ENCODE measurements at regions not wholly inside any gene's neighbourhood (a gene's known extent, or its start where the extent isn't known, plus 50 kb on each side); places are given as distances from the start of the nearest gene placed in this dataset.

GRCh38 chr18:76564117-76564516 is 69.1 kb upstream of the ZNF516 start:
- ChIA-PET CTCF (interaction anchor here (1.1 kb wide), 1 partner anchor 8 kb away, joined by 3 read pairs; no protein-coding TSS in a partner anchor), POLR2A (no interaction called here)
- H3K27me3 Mint-ChIP-seq (ENCODE audit: low read depth): no peaks in the 10 kb centered on the region; the same call in 1 of the 2 replicates
- no peak overlapping the region for H3K27ac Mint-ChIP-seq
- no peak overlapping the region for H3K4me3 Mint-ChIP-seq
- ATAC-seq (no peak), DNase-seq (ENCODE audit: low spot score) (no peak)
- no peaks in the 10 kb centered on the region for H3K36me3 Mint-ChIP-seq
- no peaks in the 10 kb centered on the region for H3K9me3 Mint-ChIP-seq
- peaks cover 17% of the 10 kb centered on the region for H3K4me1 Mint-ChIP-seq
- TF ChIP-seq OVOL2 (CRISPR knock-in tag; IDR thresholded peaks at IDR 0.05; ENCODE audit: borderline replicate concordance) (no peak), USF2 (CRISPR knock-in tag; IDR thresholded peaks at IDR 0.05) (no peak), ELF4 (CRISPR knock-in tag; IDR thresholded peaks at IDR 0.05; ENCODE audit: low read depth) (no peak), CBFB (CRISPR knock-in tag; IDR thresholded peaks at IDR 0.05; ENCODE audit: low read depth) (no peak)

- CTCF ChIA-PET: interaction anchor here (0.9 kb wide), 1 partner anchor 181 kb away, joined by 3 read pairs; no protein-coding TSS in a partner anchor
- POLR2A ChIA-PET: no interaction called here
- no peak for ATAC-seq
- no peak for TF ChIP-seq HMGXB4 (CRISPR knock-in tag; IDR thresholded peaks at IDR 0.05)
- TF ChIP-seq TP53 (CRISPR knock-in tag; IDR thresholded peaks at IDR 0.05): no peak
- no peak for TF ChIP-seq KAT7 (CRISPR knock-in tag; IDR thresholded peaks at IDR 0.05; ENCODE audit: borderline replicate concordance)
- no peak for TF ChIP-seq E2F1 (CRISPR knock-in tag; IDR thresholded peaks at IDR 0.05)
- TF ChIP-seq ZNF423 (CRISPR knock-in tag; IDR thresholded peaks at IDR 0.05): no peak
- Mint-ChIP-seq H3K4me3 (no peak overlapping the region), H3K27ac (no peak overlapping the region), H3K27me3 (ENCODE audit: low read depth) (no peaks in the 10 kb centered on the region; the same call in 1 of the 2 replicates), H3K9me3 (no peaks in the 10 kb centered on the region), H3K36me3 (no peaks in the 10 kb centered on the region), H3K4me1 (peaks cover 17% of the 10 kb centered on the region)
- no peak for DNase-seq (ENCODE audit: low spot score)
Measured at GRCh38 chr18:76562286-76563122, 67.5 kb upstream of the ZNF516 start.

GRCh38 chr18:76558881-76559667 is 64.0 kb upstream of the ZNF516 start:
- Mint-ChIP-seq H3K4me3 (no peak overlapping the region), H3K4me1 (no peaks in the 10 kb centered on the region), H3K27ac (no peak overlapping the region), H3K36me3 (no peaks in the 10 kb centered on the region), H3K27me3 (ENCODE audit: low read depth) (no peaks in the 10 kb centered on the region; the same call in 1 of the 2 replicates), H3K9me3 (0 out of 2 replicates have a peak, but pooled peaks cover 5% of the 10 kb centered on the region)
- POLR2A ChIA-PET: no interaction called here
- ATAC-seq: no peak
- CTCF ChIA-PET: no interaction called here
- DNase-seq (ENCODE audit: low spot score): no peak
- TF ChIP-seq TP53 (CRISPR knock-in tag; IDR thresholded peaks at IDR 0.05) (no peak), RELA (CRISPR knock-in tag; IDR thresholded peaks at IDR 0.05; ENCODE audit: borderline replicate concordance) (no peak), FOXJ3 (CRISPR knock-in tag; IDR thresholded peaks at IDR 0.05; ENCODE audit: borderline replicate concordance) (no peak)

GRCh38 chr18:76557026-76557575 is 62.1 kb upstream of the ZNF516 start:
- CTCF ChIA-PET: no interaction called here
- DNase-seq (ENCODE audit: low spot score) (no peak), ATAC-seq (no peak)
- POLR2A ChIA-PET: no interaction called here
- Mint-ChIP-seq H3K36me3 (no peaks in the 10 kb centered on the region), H3K27me3 (ENCODE audit: low read depth) (no peaks in the 10 kb centered on the region; the same call in 1 of the 2 replicates), H3K27ac (no peak overlapping the region), H3K9me3 (0 out of 2 replicates have a peak, but pooled peaks cover 5% of the 10 kb centered on the region), H3K4me3 (no peak overlapping the region), H3K4me1 (no peaks in the 10 kb centered on the region)
- no peak for TF ChIP-seq ZNF416 (CRISPR knock-in tag; IDR thresholded peaks at IDR 0.05)
- TF ChIP-seq FOXK1 (CRISPR knock-in tag; IDR thresholded peaks at IDR 0.05): no peak
- no peak for TF ChIP-seq ZNF281 (CRISPR knock-in tag; IDR thresholded peaks at IDR 0.05)
- no peak for TF ChIP-seq AR (CRISPR knock-in tag; IDR thresholded peaks at IDR 0.05)
